H1 (cell line): ENCODE measurements at regions not wholly inside any gene's neighbourhood (a gene's known extent, or its start where the extent isn't known, plus 50 kb on each side); places are given as distances from the start of the nearest gene placed in this dataset.

Experiments used
- CTCF ChIA-PET: fragments of 300-600 bp; sonication (Branson Sonifier 250); formaldehyde crosslinking; loops from one replicate; lab custom pipeline; 2021; ENCODE audit not compliant: partially characterized antibody; lab: Charles Lee
- POLR2A ChIA-PET: fragments of 300-600 bp; sonication (Branson Sonifier 250); formaldehyde crosslinking; loops from one replicate; lab custom pipeline; 2021; ENCODE audit warnings: inconsistent platforms; ENCODE audit not compliant: partially characterized antibody; lab: Charles Lee
- DNase-seq, 2 experiments: peaks; one replicate each; pipeline versions ENCODE4 v3.0.0 to v3.0.0-alpha.2; 2010 to 2022; ENCODE audit warnings: low spot score in 2 of 2, low read depth in 1 of 2, mixed read lengths in 1 of 2
- FAIRE-seq: peaks from 2 replicates; lab custom pipeline; 2011; peaks lifted over from hg19 to GRCh38; lab: Jason Lieb, UNC
- H2AFZ ChIP-seq: 2 replicates; pipeline ENCODE4 v1.8.1; 2012; ENCODE audit warnings: low read length, inconsistent platforms
- H2AK5ac ChIP-seq: 2 replicates; pipeline ENCODE4 v1.6.1; 2013; ENCODE audit warnings: low read depth, low read length
- H2BK120ac ChIP-seq: replicated peaks from 2 replicates; pipeline ENCODE3; 2013; ENCODE audit warnings: low read depth, low read length, inconsistent platforms
- H2BK12ac ChIP-seq: 2 replicates; pipeline ENCODE4 v1.6.1; 2013; ENCODE audit warnings: low read depth, low read length
- H2BK15ac ChIP-seq: 2 replicates; pipeline ENCODE4 v1.6.1; 2013; ENCODE audit warnings: low read length
- H2BK20ac ChIP-seq: 2 replicates; pipeline ENCODE4 v1.6.1; 2013; ENCODE audit warnings: low read length
- H2BK5ac ChIP-seq: 2 replicates; pipeline ENCODE4 v1.6.1; 2013; ENCODE audit warnings: low read depth, low read length
- H3K14ac ChIP-seq: 2 replicates; pipeline ENCODE4 v1.6.1; 2013; ENCODE audit warnings: inconsistent platforms; ENCODE audit not compliant: insufficient read length
- H3K18ac ChIP-seq: 2 replicates; pipeline ENCODE4 v1.6.1; 2013; ENCODE audit warnings: low read length; ENCODE audit errors: extremely low read depth
- H3K23ac ChIP-seq: 2 replicates; pipeline ENCODE4 v1.6.1; 2013; ENCODE audit warnings: inconsistent platforms; ENCODE audit not compliant: insufficient read length
- H3K23me2 ChIP-seq: 2 replicates; pipeline ENCODE4 v1.6.1; 2013; ENCODE audit warnings: low read depth, low read length
- H3K27ac ChIP-seq: 2 replicates; pipeline ENCODE4 v1.6.1; 2011; ENCODE audit warnings: low read depth, low read length, inconsistent platforms
- H3K27me3 ChIP-seq, 4 experiments: replicated peaks in 1 of 4; 1 replicate in 1 of 4; 2 replicates in 3 of 4; pipeline versions ENCODE4 v1.6.1 to v1.8.1; 2011 to 2013; ENCODE audit warnings: low read length in 3 of 4, mild to moderate bottlenecking in 3 of 4, inconsistent platforms in 2 of 4, mixed read lengths in 2 of 4, moderate library complexity in 1 of 4; ENCODE audit not compliant: control insufficient read depth in 3 of 4, insufficient read depth in 3 of 4; ENCODE audit errors: extremely low read depth in 1 of 4
- H3K36me3 ChIP-seq, 4 experiments: 2 replicates each; pipeline versions ENCODE4 v1.6.1 to v1.8.1; 2011 to 2013; ENCODE audit warnings: mild to moderate bottlenecking in 4 of 4, low read length in 3 of 4, moderate library complexity in 2 of 4, control low read depth in 1 of 4, inconsistent platforms in 1 of 4; ENCODE audit not compliant: insufficient read depth in 4 of 4, control insufficient read depth in 2 of 4
- H3K4ac ChIP-seq: replicated peaks from 2 replicates; pipeline ENCODE3; 2013; ENCODE audit warnings: low read length, low read depth, mixed read lengths, inconsistent platforms; ENCODE audit not compliant: insufficient read length
- H3K4me1 ChIP-seq, 4 experiments: replicated peaks in 1 of 4; 1 replicate in 1 of 4; 2 replicates in 3 of 4; pipeline versions ENCODE4 v1.6.1 to v1.8.1; 2011 to 2013; ENCODE audit warnings: low read length in 3 of 4, inconsistent platforms in 2 of 4, mixed read lengths in 1 of 4; ENCODE audit not compliant: insufficient read depth in 4 of 4, control insufficient read depth in 3 of 4
- H3K4me2 ChIP-seq, 2 experiments: 2 replicates each; pipeline versions ENCODE4 v1.6.1 to v1.8.1; 2011 to 2013; ENCODE audit warnings: low read depth in 2 of 2, low read length in 2 of 2, control low read depth in 1 of 2, inconsistent platforms in 1 of 2, mild to moderate bottlenecking in 1 of 2; ENCODE audit not compliant: insufficient read depth in 1 of 2
- H3K4me3 ChIP-seq, 4 experiments: fragments of 200-600, 300-600 bp in 1 of 4; sonication (generic), shearing (Covaris generic), sonication (Bioruptor Twin) in 1 of 4; 2 replicates each; pipeline versions ENCODE4 v1.5.1 to v1.8.1; 2011 to 2016; ENCODE audit warnings: low read length in 4 of 4, low read depth in 3 of 4, control low read depth in 2 of 4, inconsistent platforms in 2 of 4, mild to moderate bottlenecking in 2 of 4, mixed read lengths in 1 of 4, moderate library complexity in 1 of 4; ENCODE audit not compliant: insufficient read depth in 2 of 4; ENCODE audit errors: extremely low read depth in 1 of 4
- H3K56ac ChIP-seq: replicated peaks from 2 replicates; pipeline ENCODE3; 2013; ENCODE audit warnings: low read depth, mild to moderate bottlenecking, mixed read lengths, low read length, inconsistent platforms; ENCODE audit not compliant: insufficient read length
- H3K79me1 ChIP-seq: 2 replicates; pipeline ENCODE4 v1.6.1; 2013; ENCODE audit warnings: low read depth, low read length, control low read depth
- H3K79me2 ChIP-seq, 2 experiments: 2 replicates each; pipeline versions ENCODE4 v1.6.1 to v1.8.1; 2012 to 2013; ENCODE audit warnings: low read length in 2 of 2, mild to moderate bottlenecking in 2 of 2, inconsistent platforms in 1 of 2; ENCODE audit not compliant: insufficient read depth in 2 of 2, control insufficient read depth in 1 of 2
- H3K9ac ChIP-seq, 4 experiments: replicated peaks in 1 of 4; 1 replicate in 1 of 4; 2 replicates in 3 of 4; pipeline versions ENCODE4 v1.6.1 to v1.8.1; 2011 to 2013; ENCODE audit warnings: low read depth in 3 of 4, low read length in 3 of 4, control low read depth in 2 of 4, mild to moderate bottlenecking in 2 of 4, moderate library complexity in 2 of 4, inconsistent platforms in 1 of 4; ENCODE audit errors: extremely low read depth in 1 of 4
- H3K9me3 ChIP-seq, 2 experiments: 2 replicates each; pipeline versions ENCODE4 v1.6.1 to v1.8.1; 2012 to 2013; ENCODE audit warnings: mild to moderate bottlenecking in 2 of 2, moderate library complexity in 2 of 2, control low read depth in 1 of 2, inconsistent platforms in 1 of 2, low read depth in 1 of 2, low read length in 1 of 2, mixed read lengths in 1 of 2; ENCODE audit not compliant: insufficient read depth in 2 of 2
- H4K20me1 ChIP-seq, 2 experiments: replicated peaks in 1 of 2; 2 replicates each; pipeline versions ENCODE3 to v1.8.1; 2011 to 2013; ENCODE audit warnings: inconsistent platforms in 2 of 2, low read length in 2 of 2, mild to moderate bottlenecking in 1 of 2; ENCODE audit not compliant: insufficient read depth in 2 of 2, control insufficient read depth in 1 of 2
- H4K5ac ChIP-seq: 2 replicates; pipeline ENCODE4 v1.6.1; 2013; ENCODE audit warnings: low read length, low read depth, mixed read lengths, inconsistent platforms; ENCODE audit not compliant: insufficient read length
- H4K8ac ChIP-seq: 2 replicates; pipeline ENCODE4 v1.8.0; 2013; ENCODE audit warnings: mild to moderate bottlenecking, moderate library complexity, low read length, inconsistent platforms; ENCODE audit not compliant: insufficient read depth; ENCODE audit errors: extremely low read depth
- H4K91ac ChIP-seq: replicated peaks from 2 replicates; pipeline ENCODE3; 2013; ENCODE audit warnings: low read length, mixed read lengths, inconsistent platforms; ENCODE audit not compliant: insufficient read length
- CBX8 ChIP-seq: fragments of 300-800, 300-1000 bp; sonication (generic); IDR thresholded peaks from 2 replicates; pipeline ENCODE4 v1.7.1; 2016; ENCODE audit warnings: low read depth, low read length, borderline replicate concordance
- FOSL1 ChIP-seq: IDR thresholded peaks from 2 replicates; pipeline ENCODE4 v1.6.1; 2011; ENCODE audit warnings: mild to moderate bottlenecking, low read depth, low read length, moderate library complexity; ENCODE audit not compliant: insufficient read depth
- HDAC6 ChIP-seq: IDR thresholded peaks from one replicate; pipeline ENCODE4 v1.7.1; 2012; ENCODE audit warnings: low read depth, mild to moderate bottlenecking, inconsistent platforms, low read length, moderate library complexity
- MAX ChIP-seq: IDR thresholded peaks from 2 replicates; pipeline ENCODE4 v1.6.1; 2012; ENCODE audit warnings: inconsistent platforms
- NRF1 ChIP-seq: IDR thresholded peaks from 2 replicates; pipeline ENCODE4 v1.6.1; 2011; ENCODE audit warnings: mild to moderate bottlenecking, low read depth, low read length, improper control_type of control experiment
- PHF8 ChIP-seq: fragments of 200-600 bp; sonication (generic); conservative IDR thresholded peaks from 2 replicates; pipeline ENCODE4 v1.7.1; 2012; ENCODE audit warnings: low read depth, mild to moderate bottlenecking, inconsistent platforms, low read length, moderate library complexity
- SIX5 ChIP-seq: IDR thresholded peaks from 2 replicates; pipeline ENCODE4 v1.6.1; 2011; ENCODE audit warnings: mild to moderate bottlenecking, low read depth, low read length
- SP4 ChIP-seq: IDR thresholded peaks from 2 replicates; pipeline ENCODE4 v1.6.1; 2012; ENCODE audit warnings: low read length, inconsistent platforms
- TCF12 ChIP-seq: IDR thresholded peaks from 2 replicates; pipeline ENCODE4 v1.6.1; 2011; ENCODE audit warnings: low read depth, mild to moderate bottlenecking, low read length
- WGBS, 2 experiments: shearing (Covaris generic) in 1 of 2; methylation state at CpG; one replicate each; pipeline versions ENCODE4 v1.1.6 to v1.1.7; 2013 to 2015; ENCODE audit warnings: low lambda C conversion rate in 2 of 2, mixed read lengths in 2 of 2, inconsistent platforms in 1 of 2, low coverage in 1 of 2, missing lambda C conversion rate in 1 of 2; ENCODE audit not compliant: insufficient replicate concordance in 2 of 2, insufficient coverage in 1 of 2, insufficient read length in 1 of 2; ENCODE audit errors: extremely low coverage in 1 of 2, missing lambda C conversion rate in 1 of 2; 5-methylcytosine and 5-hydroxymethylcytosine counted together

- FAIRE-seq (no peak), DNase-seq (no peak)
- H2AFZ ChIP-seq, result no peak overlapping the region; the same call in 1 of the 2 replicates
- no peak overlapping the region for H3K23ac ChIP-seq
- H2AK5ac ChIP-seq, result no peak overlapping the region
- no peak overlapping the region for H3K9ac ChIP-seq
- no peak overlapping the region for H2BK15ac ChIP-seq
- H3K4me2 ChIP-seq, result no peak overlapping the region
- no peaks in the 10 kb centered on the region for H4K20me1 ChIP-seq
- H3K4ac ChIP-seq, result no peak overlapping the region
- no peak overlapping the region for H2BK20ac ChIP-seq
- no peak overlapping the region for H2BK5ac ChIP-seq
- H2BK12ac ChIP-seq, result no peak overlapping the region
- POLR2A ChIA-PET, result no interaction called here
- H3K56ac ChIP-seq, result no peak overlapping the region
- no peaks in the 10 kb centered on the region for H3K79me1 ChIP-seq
- no peaks in the 10 kb centered on the region for H3K36me3 ChIP-seq
- H3K14ac ChIP-seq, result no peak overlapping the region
- WGBS, 2 experiments, result 84% methylated on average over 3 of the region's 3 CpGs; no CpG with 5 or more reads in 1 of the 2 experiments
- CTCF ChIA-PET, result interaction anchor here (0.7 to 4.4 kb wide), 2 partner anchors 29 to 54 kb away, joined by 3 to 16 read pairs; no protein-coding TSS in a partner anchor
- H3K27me3 ChIP-seq, result no peaks in the 10 kb centered on the region
- no peak for TF ChIP-seq TCF12
- no peak for TF ChIP-seq SIX5
- TF ChIP-seq SP4, result no peak
- TF ChIP-seq HDAC6, result no peak
- TF ChIP-seq NRF1, result no peak
- TF ChIP-seq PHF8, result no peak
- no peak for TF ChIP-seq FOSL1
- TF ChIP-seq CBX8, result no peak
- TF ChIP-seq MAX, result no peak
- no peaks in the 10 kb centered on the region for H3K9me3 ChIP-seq
- no peaks in the 10 kb centered on the region for H3K4me1 ChIP-seq
- no peak overlapping the region for H3K18ac ChIP-seq
- no peaks in the 10 kb centered on the region for H3K79me2 ChIP-seq
- no peak overlapping the region for H4K8ac ChIP-seq
- H4K5ac ChIP-seq, result no peak overlapping the region
- H3K27ac ChIP-seq, result no peak overlapping the region
- H2BK120ac ChIP-seq, result no peak overlapping the region
- no peak overlapping the region for H3K4me3 ChIP-seq
- H4K91ac ChIP-seq, result no peak overlapping the region
- H3K23me2 ChIP-seq, result no peaks in the 10 kb centered on the region
Measured at GRCh38 chr18:70405052-70405451, 116.2 kb downstream of the SOCS6 start.
